ENCODE measurements at regions not wholly inside any gene's neighbourhood (a gene's known extent, or its start where the extent isn't known, plus 50 kb on each side); places are given as distances from the start of the nearest gene placed in this dataset.

- Histone ChIP-seq H3K79me2 (ENCODE audit: control insufficient read depth, insufficient read depth, low read length) (no peaks in the 10 kb centered on the region), H4K20me1 (ENCODE audit: control insufficient read depth, insufficient read depth, low read length, poor library complexity, severe bottlenecking) (no peaks in the 10 kb centered on the region), H3K9ac (ENCODE audit: low read length) (no peak overlapping the region), H3K4me3 (ENCODE audit: control extremely low read depth in 1 of 5, extremely low read depth in 1 of 5, insufficient read depth in 1 of 5, low read depth in 2 of 5, low read length in 4 of 5) (no peak overlapping the region), H3K27me3 (replicated peaks in 1 of 4; ENCODE audit: control extremely low read depth in 1 of 4, control insufficient read depth in 3 of 4, insufficient read depth in 4 of 4, low read length in 3 of 4) (no peaks in the 10 kb centered on the region), H3K4me1 (ENCODE audit: control insufficient read depth in 2 of 2, insufficient read depth in 2 of 2, low read length in 2 of 2) (no peaks in the 10 kb centered on the region), H3K36me3 (replicated peaks in 1 of 2; ENCODE audit: control extremely low read depth in 1 of 2, control insufficient read depth in 1 of 2, extremely low read depth in 1 of 2, insufficient read depth in 2 of 2, low read length in 1 of 2) (no peaks in the 10 kb centered on the region), H2AFZ (ENCODE audit: insufficient read depth, low read depth, low read length, poor library complexity, severe bottlenecking) (no peak overlapping the region), H3K4me2 (replicated peaks; ENCODE audit: low read depth, low read length, poor library complexity, severe bottlenecking) (no peak overlapping the region), H3K27ac (ENCODE audit: low read length in 2 of 2) (no peak overlapping the region), H3K9me3 (ENCODE audit: control extremely low read depth in 1 of 3, control insufficient read depth in 2 of 3, insufficient read depth in 1 of 3, low read length in 2 of 3) (no peaks in the 10 kb centered on the region)
- H3K4me3 Mint-ChIP-seq = no peak overlapping the region
- ChIA-PET POLR2A (no interaction called here), CTCF (no interaction called here)
- intact Hi-C loops (cut with micrococcal nuclease) = no loop called here
- TF ChIP-seq CTCF (IDR thresholded peaks at IDR 0.05) (no peak), EZH2 (IDR thresholded peaks at IDR 0.05; ENCODE audit: borderline replicate concordance, insufficient read depth, low read depth, low read length, poor library complexity, severe bottlenecking) (no peak)
- no peak overlapping the region for H3K27ac Mint-ChIP-seq
- DNase-seq (no peak), ATAC-seq (ENCODE audit: low read depth) (no peak)
- H3K9me3 Mint-ChIP-seq (ENCODE audit: insufficient read depth) = no peaks in the 10 kb centered on the region
- no peaks in the 10 kb centered on the region for H3K27me3 Mint-ChIP-seq
- peaks cover 9% of the 10 kb centered on the region for H3K4me1 Mint-ChIP-seq
- no CpG with 5 or more reads among the region's 1 CpG for WGBS (ENCODE audit: insufficient coverage)
Observed at GRCh38 chr13:22200440-22200839, 529.6 kb downstream of the FGF9 start.

DNA sequence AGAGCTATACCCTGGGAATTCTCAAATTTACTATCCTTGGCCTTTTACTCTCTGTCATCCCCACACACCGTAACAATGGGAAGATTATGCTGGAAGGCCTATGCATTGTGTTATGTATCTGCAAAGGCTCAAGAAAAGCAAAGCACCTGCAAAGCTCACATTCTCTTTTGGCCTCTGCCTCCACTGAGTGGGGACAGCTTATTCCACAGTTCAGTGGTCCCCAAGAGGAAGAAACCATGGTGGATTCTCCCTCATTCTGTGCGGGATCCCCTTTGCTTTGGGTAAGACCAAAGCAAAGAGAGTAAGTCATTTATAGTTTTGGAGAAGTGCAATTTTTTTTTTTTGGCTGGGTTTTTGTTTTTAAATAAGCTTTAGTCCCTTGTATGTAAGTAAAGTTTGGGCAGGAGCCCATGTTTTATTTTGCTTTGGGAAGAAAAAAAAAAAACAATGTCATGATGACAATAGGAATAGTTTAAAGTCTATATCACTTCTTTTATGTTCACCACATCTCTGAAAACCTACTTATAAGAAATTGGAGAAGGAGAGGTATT is 530.6 kb downstream of the FGF9 start:
- H3K4me2 ChIP-seq (replicated peaks; ENCODE audit: low read depth, low read length, poor library complexity, severe bottlenecking) = no peak overlapping the region
- no peaks in the 10 kb centered on the region for H3K27me3 ChIP-seq (replicated peaks in 1 of 4; ENCODE audit: control extremely low read depth in 1 of 4, control insufficient read depth in 3 of 4, insufficient read depth in 4 of 4, low read length in 3 of 4)
- Mint-ChIP-seq H3K9me3 (ENCODE audit: insufficient read depth) (no peaks in the 10 kb centered on the region), H3K4me1 (peaks cover 9% of the 10 kb centered on the region), H3K27ac (no peak overlapping the region), H3K27me3 (no peaks in the 10 kb centered on the region), H3K4me3 (no peak overlapping the region)
- CTCF ChIA-PET = interaction anchor here (0.8 kb wide), 1 partner anchor 330 kb away, joined by 3 read pairs; no protein-coding TSS in a partner anchor
- H3K9ac ChIP-seq (ENCODE audit: low read length) = no peak overlapping the region
- POLR2A ChIA-PET = interaction anchor here (0.6 kb wide), 1 partner anchor 10 kb away, joined by 4 read pairs; no protein-coding TSS in a partner anchor
- H3K36me3 ChIP-seq (replicated peaks in 1 of 2; ENCODE audit: control extremely low read depth in 1 of 2, control insufficient read depth in 1 of 2, extremely low read depth in 1 of 2, insufficient read depth in 2 of 2, low read length in 1 of 2) = no peaks in the 10 kb centered on the region
- DNase-seq (no peak), ATAC-seq (ENCODE audit: low read depth) (no peak)
- TF ChIP-seq CTCF (IDR thresholded peaks at IDR 0.05) = no peak
- no peak for TF ChIP-seq EZH2 (IDR thresholded peaks at IDR 0.05; ENCODE audit: borderline replicate concordance, insufficient read depth, low read depth, low read length, poor library complexity, severe bottlenecking)
- H2AFZ ChIP-seq (ENCODE audit: insufficient read depth, low read depth, low read length, poor library complexity, severe bottlenecking) = no peak overlapping the region
- H3K27ac ChIP-seq (ENCODE audit: low read length in 2 of 2) = no peak overlapping the region
- intact Hi-C loops (cut with micrococcal nuclease) = no loop called here
- no peak overlapping the region for H3K4me3 ChIP-seq (ENCODE audit: control extremely low read depth in 1 of 5, extremely low read depth in 1 of 5, insufficient read depth in 1 of 5, low read depth in 2 of 5, low read length in 4 of 5)
- 33% methylated on average over 1 of the region's 2 CpGs for WGBS (ENCODE audit: insufficient coverage)
- no peaks in the 10 kb centered on the region for H3K79me2 ChIP-seq (ENCODE audit: control insufficient read depth, insufficient read depth, low read length)
- H4K20me1 ChIP-seq (ENCODE audit: control insufficient read depth, insufficient read depth, low read length, poor library complexity, severe bottlenecking) = no peaks in the 10 kb centered on the region
- no peaks in the 10 kb centered on the region for H3K4me1 ChIP-seq (ENCODE audit: control insufficient read depth in 2 of 2, insufficient read depth in 2 of 2, low read length in 2 of 2)
- no peaks in the 10 kb centered on the region for H3K9me3 ChIP-seq (ENCODE audit: control extremely low read depth in 1 of 3, control insufficient read depth in 2 of 3, insufficient read depth in 1 of 3, low read length in 2 of 3)

Measured in B cell (primary cell).